Mammary epithelial cell (primary cell): ENCODE measurements at regions not wholly inside any gene's neighbourhood (a gene's known extent, or its start where the extent isn't known, plus 50 kb on each side); places are given as distances from the start of the nearest gene placed in this dataset.

Source experiments
- CTCF ChIP-seq, 2 donors: IDR thresholded peaks in 1 of 2; conservative IDR thresholded peaks in 1 of 2; 2 replicates each; pipeline ENCODE4 v1.5.1; 2011 to 2012; ENCODE audit warnings: inconsistent platforms in 2 of 2, low read length in 2 of 2, mild to moderate bottlenecking in 2 of 2, control low read depth in 1 of 2, low read depth in 1 of 2; ENCODE audit not compliant: insufficient read depth in 1 of 2; ENCODE audit errors: extremely low read depth in 1 of 2
- EZH2 ChIP-seq: IDR thresholded peaks from 2 replicates; pipeline ENCODE4 v1.6.1; 2012; ENCODE audit warnings: low read length, inconsistent platforms, borderline replicate concordance

DNA sequence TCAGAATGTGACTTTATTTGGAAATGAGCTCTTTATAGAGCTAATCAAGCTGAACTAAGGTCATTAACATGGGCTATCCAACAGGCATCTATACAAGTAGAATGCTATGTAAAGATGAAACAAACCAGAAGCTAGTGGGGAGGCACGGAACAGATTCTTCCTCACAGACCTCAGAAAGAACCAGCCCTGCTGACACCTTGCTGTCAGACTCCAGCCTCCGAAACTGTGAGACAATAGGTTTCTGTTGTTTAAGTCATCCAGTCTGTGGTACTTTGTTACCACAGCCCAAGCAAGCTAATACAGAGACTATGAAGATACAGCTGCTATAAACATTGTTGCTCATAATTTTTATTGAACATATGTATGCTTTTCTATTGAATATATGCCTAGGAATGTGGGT, 406.3 kb upstream of the CHRM3 start:
- no peak for TF ChIP-seq CTCF (conservative IDR thresholded peaks at IDR 0.05 in 1 of 2, IDR thresholded peaks at IDR 0.05 in 1 of 2; ENCODE audit: extremely low read depth in 1 of 2, insufficient read depth in 1 of 2, low read depth in 1 of 2, low read length in 2 of 2)
- no peak for TF ChIP-seq EZH2
